HUES48 (cell line): ENCODE measurements at regions not wholly inside any gene's neighbourhood (a gene's known extent, or its start where the extent isn't known, plus 50 kb on each side); places are given as distances from the start of the nearest gene placed in this dataset.

ENCODE experiments used
- H3K27ac ChIP-seq: one replicate; pipeline ENCODE4 v1.7.0; 2013; ENCODE audit warnings: low read depth, low read length, inconsistent platforms
- H3K27me3 ChIP-seq: 2 replicates; pipeline ENCODE4 v1.6.1; 2013; ENCODE audit warnings: mild to moderate bottlenecking, low read length; ENCODE audit not compliant: control insufficient read depth, insufficient read depth
- H3K36me3 ChIP-seq: 2 replicates; pipeline ENCODE4 v1.6.1; 2013; ENCODE audit warnings: low read length; ENCODE audit not compliant: control insufficient read depth, insufficient read depth
- H3K4me1 ChIP-seq: 2 replicates; pipeline ENCODE4 v1.6.1; 2013; ENCODE audit warnings: mild to moderate bottlenecking, low read length; ENCODE audit not compliant: control insufficient read depth, insufficient read depth
- H3K4me3 ChIP-seq: 2 replicates; pipeline ENCODE4 v1.5.1; 2013; ENCODE audit warnings: mild to moderate bottlenecking, low read depth, low read length
- H3K9ac ChIP-seq: 2 replicates; pipeline ENCODE4 v1.6.1; 2013; ENCODE audit warnings: mild to moderate bottlenecking, low read depth, low read length, moderate library complexity
- H3K9me3 ChIP-seq: 2 replicates; pipeline ENCODE4 v1.6.1; 2013; ENCODE audit warnings: low read length; ENCODE audit not compliant: control insufficient read depth, insufficient read depth

- no peaks in the 10 kb centered on the region for H3K9me3 ChIP-seq
- no peaks in the 10 kb centered on the region for H3K27me3 ChIP-seq
- H3K9ac ChIP-seq = no peak overlapping the region
These were observed 71.8 kb upstream of the NR3C2 start for GRCh38 chr4:148514041-148514440.

DNA sequence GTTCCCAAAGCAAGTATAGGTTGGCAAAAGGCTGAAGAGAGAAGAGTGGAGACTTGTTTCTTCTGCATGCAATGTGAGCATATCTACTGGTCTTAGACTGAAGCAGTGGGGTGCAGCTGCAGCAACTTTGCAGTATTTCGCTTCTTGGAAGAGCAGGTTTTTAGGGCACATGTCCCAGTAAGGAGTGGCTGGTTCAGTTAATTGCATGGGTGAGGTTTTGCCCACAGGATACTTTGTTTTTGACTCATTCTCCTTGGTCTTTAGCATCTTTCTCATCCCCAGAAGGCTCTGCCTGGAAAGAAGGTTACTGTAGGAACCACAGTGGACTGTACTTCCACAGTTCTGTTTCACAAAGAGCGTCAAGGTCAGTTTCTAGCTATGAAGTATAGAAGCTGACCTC, 68.0 kb upstream of the NR3C2 start:
- H3K27me3 ChIP-seq = no peaks in the 10 kb centered on the region
- no peaks in the 10 kb centered on the region for H3K4me1 ChIP-seq
- no peak overlapping the region for H3K9ac ChIP-seq
- no peak overlapping the region for H3K4me3 ChIP-seq
- H3K27ac ChIP-seq = no peak overlapping the region
- H3K9me3 ChIP-seq = peaks cover 12% of the 10 kb centered on the region
- H3K36me3 ChIP-seq = no peaks in the 10 kb centered on the region

More at GRCh38 chr4:148514041-148514440, 71.8 kb upstream of the NR3C2 start:
- Histone ChIP-seq H3K4me3 (no peak overlapping the region), H3K36me3 (no peaks in the 10 kb centered on the region), H3K4me1 (no peaks in the 10 kb centered on the region), H3K27ac (no peak overlapping the region)

GRCh38 chr4:148503681-148504080, 61.5 kb upstream of the NR3C2 start:
- Histone ChIP-seq H3K36me3 (no peaks in the 10 kb centered on the region), H3K27ac (no peak overlapping the region), H3K9me3 (peaks cover 11% of the 10 kb centered on the region), H3K9ac (no peak overlapping the region), H3K27me3 (no peaks in the 10 kb centered on the region), H3K4me3 (no peak overlapping the region), H3K4me1 (no peaks in the 10 kb centered on the region)

DNA sequence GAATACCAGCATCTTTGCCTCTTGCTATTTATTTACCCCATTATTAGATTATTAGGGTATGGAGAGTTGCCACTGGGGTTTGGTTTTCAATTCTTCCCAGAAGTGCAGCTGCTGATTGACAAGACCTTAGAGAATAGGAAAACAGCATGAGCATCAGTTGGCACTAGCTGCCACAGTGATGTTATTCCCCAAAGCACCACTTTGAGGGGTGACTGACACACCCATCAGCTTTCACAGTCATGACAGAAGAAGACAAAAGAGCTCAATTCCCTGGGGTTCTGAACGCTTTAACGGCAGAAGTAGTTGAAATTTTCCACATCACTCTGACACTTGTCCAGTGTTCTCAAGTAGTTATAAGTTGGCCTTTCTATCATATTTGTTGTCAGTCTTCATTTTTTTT, 55.0 kb upstream of the NR3C2 start:
- Histone ChIP-seq H3K27ac (no peak overlapping the region), H3K9ac (no peak overlapping the region), H3K9me3 (no peaks in the 10 kb centered on the region), H3K4me3 (no peak overlapping the region), H3K27me3 (no peaks in the 10 kb centered on the region), H3K4me1 (no peaks in the 10 kb centered on the region), H3K36me3 (no peaks in the 10 kb centered on the region)

DNA sequence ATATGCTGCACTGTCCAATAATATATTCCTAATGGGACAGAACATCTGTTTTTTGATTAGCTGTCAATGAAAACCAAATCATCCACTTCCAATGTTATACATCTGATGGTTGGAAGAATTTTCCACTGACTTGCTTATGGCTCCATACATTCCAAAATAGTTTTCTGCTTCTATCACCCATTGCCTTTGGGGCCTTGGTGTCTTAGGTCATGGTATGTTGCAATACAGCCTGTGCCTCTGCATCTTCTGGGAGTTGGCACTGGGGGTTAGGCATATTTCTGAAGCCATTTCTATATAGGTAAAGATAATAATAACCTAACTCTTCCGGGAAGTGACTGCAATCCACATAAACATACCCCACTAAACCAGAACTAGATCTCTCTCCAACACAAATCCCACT, 53.2 kb upstream of the NR3C2 start:
- Histone ChIP-seq H3K9ac (no peak overlapping the region), H3K9me3 (no peaks in the 10 kb centered on the region), H3K36me3 (no peaks in the 10 kb centered on the region), H3K27ac (no peak overlapping the region), H3K4me3 (no peak overlapping the region), H3K27me3 (no peaks in the 10 kb centered on the region), H3K4me1 (no peaks in the 10 kb centered on the region)
